ENCODE measurements at regions not wholly inside any gene's neighbourhood (a gene's known extent, or its start where the extent isn't known, plus 50 kb on each side); places are given as distances from the start of the nearest gene placed in this dataset.

DNA sequence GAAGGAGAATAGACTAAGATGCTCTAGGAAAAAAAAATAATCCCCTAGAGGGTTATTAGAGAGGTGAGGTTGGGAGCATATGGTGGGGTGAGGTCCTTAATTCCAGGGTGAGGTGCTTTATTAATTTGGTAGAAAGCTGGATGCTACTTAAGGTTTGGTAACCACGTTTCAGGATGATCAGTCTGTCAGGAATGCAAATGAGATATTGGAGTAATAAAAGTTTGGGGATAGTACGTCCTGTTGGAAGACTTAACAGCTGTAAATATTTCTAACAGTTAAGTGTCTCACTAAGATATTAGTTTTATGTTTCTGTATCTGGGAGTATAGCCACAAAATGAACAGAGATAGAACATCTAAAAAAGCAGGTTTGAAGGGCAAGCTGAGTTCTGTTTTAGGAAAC is 578.9 kb downstream of the CETN3 start:
- CTCF ChIA-PET: interaction anchor here (0.7 kb wide), 1 partner anchor 1102 kb away, joined by 3 read pairs; no protein-coding TSS in a partner anchor
- Histone ChIP-seq H2AFZ (ENCODE audit: low read depth, low read length) (no peak overlapping the region), H3K9me3 (replicated peaks; ENCODE audit: control insufficient read depth, insufficient read depth, low read length) (no peaks in the 10 kb centered on the region), H3K4me1 (ENCODE audit: control insufficient read depth, extremely low read depth, insufficient read depth, low read length) (no peaks in the 10 kb centered on the region), H3K36me3 (ENCODE audit: control insufficient read depth in 2 of 2, extremely low read depth in 1 of 2, insufficient read depth in 2 of 2, low read length in 2 of 2) (no peaks in the 10 kb centered on the region), H3K9me1 (replicated peaks; ENCODE audit: control insufficient read depth, extremely low read depth, insufficient read depth, low read length) (no peaks in the 10 kb centered on the region), H3K27ac (ENCODE audit: insufficient read depth, low read depth, low read length) (no peak overlapping the region), H3K4me3 (replicated peaks in 1 of 3; ENCODE audit: insufficient read depth in 1 of 3, low read depth in 1 of 3, low read length in 3 of 3) (no peak overlapping the region), H3K79me2 (ENCODE audit: control insufficient read depth, insufficient read depth, low read length) (no peaks in the 10 kb centered on the region), H4K20me1 (replicated peaks; ENCODE audit: control insufficient read depth, extremely low read depth, insufficient read depth, low read length) (peaks cover 2% of the 10 kb centered on the region), H3K9ac (replicated peaks; ENCODE audit: extremely low read depth, insufficient read depth, low read length) (no peak overlapping the region), H3K4me2 (ENCODE audit: insufficient read depth, low read length) (no peak overlapping the region), H3K27me3 (ENCODE audit: control insufficient read depth in 2 of 2, insufficient read depth in 2 of 2, low read length in 2 of 2) (no peaks in the 10 kb centered on the region)
- no TSS peak for BruUV-seq (replicated peaks)
- dilution Hi-C loops (cut with MboI; ENCODE audit: extremely low pct_ligation_motif_present, low sequenced_read_pairs): no loop called here
- POLR2A ChIA-PET: no interaction called here
- intact Hi-C loops (cut with micrococcal nuclease): loop anchor here (10.0 kb wide), 1 partner anchor 434 kb away; no protein-coding TSS in a partner anchor
- DNase-seq (ENCODE audit: low read depth, low spot score) (no peak), FAIRE-seq (no peak)
- TF ChIP-seq MYC (IDR thresholded peaks at IDR 0.05; ENCODE audit: low read depth, low read length) (no peak), EZH2 (IDR thresholded peaks at IDR 0.05; ENCODE audit: borderline replicate concordance, low read depth, low read length, severe bottlenecking) (no peak), GATA2 (IDR thresholded peaks at IDR 0.05; ENCODE audit: insufficient read depth, insufficient read length, low read depth, low read length) (no peak), MAX (IDR thresholded peaks at IDR 0.05; ENCODE audit: insufficient read depth, insufficient read length) (no peak), POLR2AphosphoS5 (IDR thresholded peaks at IDR 0.05; ENCODE audit: insufficient read depth, low read depth, low read length) (no peak), FOS (IDR thresholded peaks at IDR 0.05; ENCODE audit: borderline replicate concordance, insufficient read depth, low read length) (no peak), POLR2A (IDR thresholded peaks at IDR 0.05; ENCODE audit: low read depth, low read length) (no peak), JUN (IDR thresholded peaks at IDR 0.05; ENCODE audit: borderline replicate concordance, insufficient read depth, insufficient read length, low read depth) (no peak)
- TF ChIP-seq, protein P1, sequence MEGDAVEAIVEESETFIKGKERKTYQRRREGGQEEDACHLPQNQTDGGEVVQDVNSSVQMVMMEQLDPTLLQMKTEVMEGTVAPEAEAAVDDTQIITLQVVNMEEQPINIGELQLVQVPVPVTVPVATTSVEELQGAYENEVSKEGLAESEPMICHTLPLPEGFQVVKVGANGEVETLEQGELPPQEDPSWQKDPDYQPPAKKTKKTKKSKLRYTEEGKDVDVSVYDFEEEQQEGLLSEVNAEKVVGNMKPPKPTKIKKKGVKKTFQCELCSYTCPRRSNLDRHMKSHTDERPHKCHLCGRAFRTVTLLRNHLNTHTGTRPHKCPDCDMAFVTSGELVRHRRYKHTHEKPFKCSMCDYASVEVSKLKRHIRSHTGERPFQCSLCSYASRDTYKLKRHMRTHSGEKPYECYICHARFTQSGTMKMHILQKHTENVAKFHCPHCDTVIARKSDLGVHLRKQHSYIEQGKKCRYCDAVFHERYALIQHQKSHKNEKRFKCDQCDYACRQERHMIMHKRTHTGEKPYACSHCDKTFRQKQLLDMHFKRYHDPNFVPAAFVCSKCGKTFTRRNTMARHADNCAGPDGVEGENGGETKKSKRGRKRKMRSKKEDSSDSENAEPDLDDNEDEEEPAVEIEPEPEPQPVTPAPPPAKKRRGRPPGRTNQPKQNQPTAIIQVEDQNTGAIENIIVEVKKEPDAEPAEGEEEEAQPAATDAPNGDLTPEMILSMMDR (IDR thresholded peaks at IDR 0.05; ENCODE audit: extremely low read depth in 1 of 2, insufficient read depth in 1 of 2, low read depth in 1 of 2, low read length in 2 of 2): no peak

Data from endothelial cell of umbilical vein (primary cell).